HFF-Myc (cell line): ENCODE measurements at regions not wholly inside any gene's neighbourhood (a gene's known extent, or its start where the extent isn't known, plus 50 kb on each side); places are given as distances from the start of the nearest gene placed in this dataset.

Experiments
- DNase-seq: peaks from one replicate; pipeline ENCODE4 v3.0.0-alpha.2; 2011; ENCODE audit warnings: low read depth; ENCODE audit errors: extremely low read depth
- H3K4me3 ChIP-seq: replicated peaks from 2 replicates; pipeline ENCODE4 v1.5.1; 2011; ENCODE audit warnings: low read depth, mild to moderate bottlenecking, control low read depth, low read length
- TF ChIP-seq, protein P1 (sequence below): IDR thresholded peaks from 2 replicates; pipeline ENCODE4 v1.5.1; 2012; ENCODE audit warnings: mild to moderate bottlenecking, low read depth, low read length, control low read depth; ENCODE audit errors: missing control alignments

DNA sequence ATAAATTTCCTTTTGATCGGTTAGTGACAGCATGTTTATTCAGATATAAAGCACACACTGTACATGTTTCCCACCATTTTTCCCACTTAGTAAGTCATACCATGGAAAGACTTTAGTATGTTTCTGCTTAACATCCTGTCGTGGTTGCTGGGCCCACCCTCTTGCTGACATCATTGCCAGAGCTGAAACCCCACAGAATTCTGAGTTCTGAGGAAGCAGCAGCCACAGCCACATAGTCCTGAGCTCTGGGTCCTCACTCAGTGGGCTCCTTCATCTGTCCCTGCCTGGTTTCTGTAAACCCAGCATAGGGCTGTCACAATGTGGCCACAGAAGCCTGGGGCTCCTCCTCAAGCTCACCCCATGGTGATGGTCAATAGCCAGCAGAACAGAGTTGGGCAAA lies 441.5 kb downstream of the ENC1 start:
- no peak for DNase-seq
- TF ChIP-seq, protein P1, sequence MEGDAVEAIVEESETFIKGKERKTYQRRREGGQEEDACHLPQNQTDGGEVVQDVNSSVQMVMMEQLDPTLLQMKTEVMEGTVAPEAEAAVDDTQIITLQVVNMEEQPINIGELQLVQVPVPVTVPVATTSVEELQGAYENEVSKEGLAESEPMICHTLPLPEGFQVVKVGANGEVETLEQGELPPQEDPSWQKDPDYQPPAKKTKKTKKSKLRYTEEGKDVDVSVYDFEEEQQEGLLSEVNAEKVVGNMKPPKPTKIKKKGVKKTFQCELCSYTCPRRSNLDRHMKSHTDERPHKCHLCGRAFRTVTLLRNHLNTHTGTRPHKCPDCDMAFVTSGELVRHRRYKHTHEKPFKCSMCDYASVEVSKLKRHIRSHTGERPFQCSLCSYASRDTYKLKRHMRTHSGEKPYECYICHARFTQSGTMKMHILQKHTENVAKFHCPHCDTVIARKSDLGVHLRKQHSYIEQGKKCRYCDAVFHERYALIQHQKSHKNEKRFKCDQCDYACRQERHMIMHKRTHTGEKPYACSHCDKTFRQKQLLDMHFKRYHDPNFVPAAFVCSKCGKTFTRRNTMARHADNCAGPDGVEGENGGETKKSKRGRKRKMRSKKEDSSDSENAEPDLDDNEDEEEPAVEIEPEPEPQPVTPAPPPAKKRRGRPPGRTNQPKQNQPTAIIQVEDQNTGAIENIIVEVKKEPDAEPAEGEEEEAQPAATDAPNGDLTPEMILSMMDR: no peak
- H3K4me3 ChIP-seq: no peak overlapping the region

DNA sequence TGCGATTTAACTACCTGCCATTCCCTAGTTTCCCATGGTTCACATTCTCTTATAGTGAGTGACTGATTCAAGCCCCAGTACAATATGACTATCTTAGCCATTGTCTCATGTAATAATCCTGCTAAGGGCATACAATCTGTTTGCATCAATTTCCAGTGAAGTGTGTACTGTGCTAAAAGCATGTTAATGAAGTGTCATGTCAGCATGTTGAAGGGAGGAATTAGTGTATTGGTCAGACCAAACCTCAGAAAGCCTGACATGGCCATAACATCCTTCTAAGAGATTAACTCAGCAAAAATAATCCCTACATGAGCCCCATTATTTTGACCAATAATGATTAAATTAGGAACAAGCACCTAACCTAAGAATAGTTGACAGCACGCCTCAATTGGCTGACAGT lies 442.4 kb downstream of the ENC1 start:
- no peak for DNase-seq
- TF ChIP-seq, protein P1: no peak

DNA sequence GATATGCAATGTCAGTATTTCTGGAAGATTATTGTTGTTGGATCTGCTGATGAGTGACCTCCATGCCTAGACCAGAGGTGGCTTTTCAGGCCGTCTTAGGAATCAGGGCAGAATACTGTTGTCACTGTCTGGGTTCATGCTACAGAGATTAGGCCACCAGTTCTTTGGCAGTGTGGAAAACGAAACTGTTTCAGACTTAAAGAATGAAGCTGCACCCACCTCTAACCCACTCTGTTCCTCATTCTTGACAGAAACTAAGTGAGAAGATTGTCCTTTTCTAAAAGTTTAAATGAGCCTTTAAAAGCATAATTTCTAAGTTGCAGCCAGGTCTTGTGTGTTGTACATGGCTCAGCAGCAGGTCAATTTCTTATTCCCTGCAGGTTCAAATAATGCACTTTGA lies 444.3 kb downstream of the ENC1 start:
- H3K4me3 ChIP-seq: no peak overlapping the region
- no peak for DNase-seq
- TF ChIP-seq, protein P1: no peak

More for the DNA sequence above, 442.4 kb downstream of the ENC1 start:
- H3K4me3 ChIP-seq: no peak overlapping the region

DNA sequence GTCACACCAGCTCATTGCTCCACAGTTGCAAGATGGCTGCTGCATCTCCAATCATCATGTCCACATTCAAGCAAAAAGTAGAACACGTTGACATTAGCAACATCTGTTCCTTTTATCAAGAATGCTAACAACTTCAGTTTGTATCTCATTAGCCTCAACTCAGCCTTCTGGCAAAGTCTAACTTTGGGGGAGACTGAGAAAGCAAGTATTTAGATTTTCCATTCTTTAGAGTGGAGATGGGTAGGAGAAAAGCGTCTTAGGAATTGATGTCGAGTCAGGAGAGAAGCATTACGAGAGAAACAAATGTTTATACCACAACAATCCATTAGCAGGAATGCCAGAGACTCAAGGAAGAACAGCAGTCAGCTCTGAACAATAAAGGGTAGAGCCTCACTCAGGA lies 446.3 kb downstream of the ENC1 start:
- TF ChIP-seq, protein P1: no peak
- H3K4me3 ChIP-seq: no peak overlapping the region
- DNase-seq: no peak

DNA sequence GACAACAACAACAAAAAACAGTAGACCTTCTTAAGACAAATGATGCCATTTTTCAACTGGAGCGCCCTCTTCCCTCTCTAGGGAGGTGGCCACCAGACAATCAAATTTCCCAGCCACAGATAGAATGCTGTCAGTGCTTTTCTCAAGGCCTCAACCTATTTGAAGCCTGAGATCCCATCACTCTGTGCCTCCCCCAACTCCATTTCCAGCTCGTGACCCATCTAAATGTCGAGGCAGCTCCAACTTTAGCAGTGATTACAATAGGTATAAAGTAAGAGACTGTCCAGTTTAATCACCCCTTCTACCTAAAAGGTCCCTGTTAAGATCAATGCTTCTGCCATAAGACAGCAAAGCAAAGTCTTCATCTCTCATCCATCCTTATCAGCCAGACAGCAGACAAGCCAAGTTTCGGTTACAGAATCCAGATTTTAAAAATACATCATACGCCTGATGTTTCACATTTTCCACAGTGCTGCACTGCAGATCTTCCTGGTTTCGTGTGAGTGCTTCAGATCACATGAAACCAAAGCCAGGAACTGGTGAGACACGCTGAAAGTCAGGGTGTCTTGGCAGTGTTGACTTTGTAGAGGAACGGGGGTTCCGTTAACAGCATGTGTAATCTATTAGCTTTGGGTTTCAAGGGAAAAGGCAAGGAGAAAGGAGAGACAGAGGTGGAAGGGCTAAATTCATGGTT lies 447.8 kb downstream of the ENC1 start:
- no peak overlapping the region for H3K4me3 ChIP-seq
- TF ChIP-seq, protein P1: no peak
- no peak for DNase-seq

DNA sequence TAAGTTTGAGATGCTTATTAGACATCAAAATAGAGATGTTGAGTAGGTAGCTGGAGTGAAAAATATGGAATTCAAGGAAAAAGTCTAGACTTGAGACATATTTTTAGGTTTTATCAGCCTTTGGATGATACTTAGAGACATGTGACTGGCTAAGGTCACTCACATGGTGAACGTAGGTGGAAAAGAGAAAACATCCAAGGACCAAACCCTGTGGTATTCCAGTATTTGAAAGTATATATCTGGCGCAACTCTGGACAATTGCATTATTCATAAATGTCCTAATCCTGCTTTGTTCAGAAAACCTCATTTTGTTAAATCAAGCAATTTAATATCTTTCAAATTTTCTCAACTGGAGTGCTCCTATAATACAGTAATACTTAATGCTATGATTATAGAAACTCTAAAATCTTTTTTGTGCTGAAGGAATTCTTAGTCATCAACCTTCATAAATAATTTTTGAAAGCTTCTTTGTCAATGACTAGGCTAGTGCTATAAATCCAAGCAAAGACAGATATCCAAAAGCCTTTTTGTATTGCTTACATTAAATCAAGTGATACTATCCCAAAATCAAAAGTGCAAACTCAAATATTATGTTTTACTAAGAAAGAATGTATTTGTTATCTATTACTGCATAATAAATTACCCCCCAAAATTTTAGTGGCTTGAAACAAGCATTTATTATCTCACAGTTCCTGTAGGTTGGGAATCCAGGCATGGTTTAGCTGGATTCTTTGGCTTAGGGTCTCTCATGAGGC lies 452.0 kb downstream of the ENC1 start:
- TF ChIP-seq, protein P1: no peak
- H3K4me3 ChIP-seq: no peak overlapping the region
- no peak for DNase-seq
